Ureter (tissue), 1 donor: ENCODE measurements at regions not wholly inside any gene's neighbourhood (a gene's known extent, or its start where the extent isn't known, plus 50 kb on each side); places are given as distances from the start of the nearest gene placed in this dataset.
"Not testable (repeated sequence)": the region's sequence is repeated elsewhere in the genome, so short reads cannot be mapped to it uniquely, and the experiment has no call there.

ENCODE experiments used
- DNase-seq: peaks from one replicate; pipeline ENCODE4 v3.0.0-alpha.2; 2020; ENCODE audit warnings: low spot score
- donor health status: DM: yes; HTN: yes; CAD: no.

GRCh38 chr22:19599626-19600243 is 75.5 kb upstream of the CLDN5 start:
- no peak for DNase-seq

GRCh38 chr22:19603346-19603745 is 79.1 kb upstream of the CLDN5 start:
- DNase-seq: not testable (repeated sequence)

- no peak for DNase-seq
Observed at GRCh38 chr22:19603767-19604166, 79.6 kb upstream of the CLDN5 start.

GRCh38 chr22:19604711-19605268 is 80.6 kb upstream of the CLDN5 start:
- no peak for DNase-seq

- no peak for DNase-seq
Observed at GRCh38 chr22:19605508-19606331, 81.5 kb upstream of the CLDN5 start.

- DNase-seq: no peak
Observed at GRCh38 chr22:19606332-19607191, 82.4 kb upstream of the CLDN5 start.

GRCh38 chr22:19607192-19608002 is 83.2 kb upstream of the CLDN5 start:
- DNase-seq: no peak

- no peak for DNase-seq
Observed at GRCh38 chr22:19608003-19608690, 83.9 kb upstream of the CLDN5 start.

GRCh38 chr22:19609753-19610152 is 85.5 kb upstream of the CLDN5 start:
- not testable (repeated sequence) for DNase-seq

GRCh38 chr22:19610518-19611253 is 86.5 kb upstream of the CLDN5 start:
- no peak for DNase-seq

GRCh38 chr22:19611590-19611989 is 87.4 kb upstream of the CLDN5 start:
- DNase-seq: no peak

- DNase-seq: no peak
Observed at GRCh38 chr22:19612866-19613572, 88.8 kb upstream of the CLDN5 start.

GRCh38 chr22:19614536-19614863 is 90.3 kb upstream of the CLDN5 start:
- no peak for DNase-seq

- no peak for DNase-seq
Observed at GRCh38 chr22:19615001-19615461, 90.8 kb upstream of the CLDN5 start.

GRCh38 chr22:19615867-19616581 is 91.8 kb upstream of the CLDN5 start:
- no peak for DNase-seq

- DNase-seq: no peak
Observed at GRCh38 chr22:19619144-19620009, 94.9 kb upstream of the SEPTIN5 start.

GRCh38 chr22:19620742-19621371 is 93.4 kb upstream of the SEPTIN5 start:
- no peak for DNase-seq
